Colonic mucosa (tissue), 4 donors: ENCODE measurements at regions not wholly inside any gene's neighbourhood (a gene's known extent, or its start where the extent isn't known, plus 50 kb on each side); places are given as distances from the start of the nearest gene placed in this dataset.

Experiments
- DNase-seq: peaks from one replicate; pipeline ENCODE4 v3.0.0-alpha.2; 2020
- H3K27ac ChIP-seq: fragments of 200-600 bp; one replicate; pipeline ENCODE4 v1.8.0; 2021
- H3K27me3 ChIP-seq: fragments of 200-600 bp; one replicate; pipeline ENCODE4 v1.8.0; 2021
- H3K36me3 ChIP-seq: fragments of 200-600 bp; one replicate; pipeline ENCODE4 v1.8.0; 2021
- H3K4me1 ChIP-seq: fragments of 200-600 bp; one replicate; pipeline ENCODE4 v1.8.0; 2021; ENCODE audit warnings: mild to moderate bottlenecking
- H3K4me3 ChIP-seq: fragments of 200-600 bp; one replicate; pipeline ENCODE4 v1.8.0; 2021
- H3K9ac ChIP-seq, 2 donors: one replicate each; pipeline ENCODE4 v1.7.0; 2013; ENCODE audit warnings: control low read depth in 2 of 2, low read depth in 2 of 2, low read length in 2 of 2
- H3K9me3 ChIP-seq: fragments of 200-600 bp; one replicate; pipeline ENCODE4 v1.8.0; 2021
- CTCF ChIP-seq: fragments of 200-600 bp; IDR thresholded peaks from one replicate; pipeline ENCODE4 v1.8.0; 2022; ENCODE audit warnings: antibody characterized with exemption, mild to moderate bottlenecking
- intact Hi-C: fragments of 100-400 bp; cut with DNase I; formaldehyde crosslinking; loops from one replicate; pipeline ENCODE4 v1.14.1; 2022
- donor health status: healthy.
- donor health status: DM: no; HTN: no; CAD: no.
- donor health status: DM: no; HTN: no; CAD: no.

GRCh38 chr2:71891719-71892422 lies 255.8 kb downstream of the CYP26B1 start:
- no peak overlapping the region for H3K9ac ChIP-seq
- H3K36me3 ChIP-seq, result no peaks in the 10 kb centered on the region
- DNase-seq, result no peak
- H3K27ac ChIP-seq, result no peak overlapping the region
- H3K27me3 ChIP-seq, result no peaks in the 10 kb centered on the region
- H3K4me1 ChIP-seq, result no peaks in the 10 kb centered on the region
- intact Hi-C loops, result no loop called here
- H3K4me3 ChIP-seq, result no peak overlapping the region
- H3K9me3 ChIP-seq, result no peaks in the 10 kb centered on the region
- no peak for TF ChIP-seq CTCF

GRCh38 chr2:71891155-71891554 lies 256.5 kb downstream of the CYP26B1 start:
- no peak overlapping the region for H3K9ac ChIP-seq
- intact Hi-C loops, result no loop called here
- H3K36me3 ChIP-seq, result no peaks in the 10 kb centered on the region
- DNase-seq, result no peak
- no peaks in the 10 kb centered on the region for H3K9me3 ChIP-seq
- no peaks in the 10 kb centered on the region for H3K27me3 ChIP-seq
- H3K4me3 ChIP-seq, result no peak overlapping the region
- no peaks in the 10 kb centered on the region for H3K4me1 ChIP-seq
- H3K27ac ChIP-seq, result no peak overlapping the region
- no peak for TF ChIP-seq CTCF

- H3K27me3 ChIP-seq, result no peaks in the 10 kb centered on the region
- H3K9me3 ChIP-seq, result no peaks in the 10 kb centered on the region
- no peaks in the 10 kb centered on the region for H3K4me1 ChIP-seq
- intact Hi-C loops, result no loop called here
- H3K9ac ChIP-seq, result no peak overlapping the region
- no peaks in the 10 kb centered on the region for H3K36me3 ChIP-seq
- H3K27ac ChIP-seq, result no peak overlapping the region
- DNase-seq, result no peak
- no peak for TF ChIP-seq CTCF
- no peak overlapping the region for H3K4me3 ChIP-seq
These were observed 257.6 kb downstream of the CYP26B1 start for GRCh38 chr2:71889759-71890684.

GRCh38 chr2:71888751-71889445 lies 258.8 kb downstream of the CYP26B1 start:
- Histone ChIP-seq H3K27me3 (no peaks in the 10 kb centered on the region), H3K9ac (no peak overlapping the region), H3K9me3 (no peaks in the 10 kb centered on the region), H3K36me3 (no peaks in the 10 kb centered on the region), H3K27ac (no peak overlapping the region), H3K4me1 (no peaks in the 10 kb centered on the region), H3K4me3 (no peak overlapping the region)
- intact Hi-C loops, result no loop called here
- no peak for DNase-seq
- no peak for TF ChIP-seq CTCF

- Histone ChIP-seq H3K9ac (no peak overlapping the region), H3K27ac (no peak overlapping the region), H3K27me3 (no peaks in the 10 kb centered on the region), H3K4me1 (no peaks in the 10 kb centered on the region), H3K4me3 (no peak overlapping the region), H3K9me3 (no peaks in the 10 kb centered on the region), H3K36me3 (no peaks in the 10 kb centered on the region)
- no peak for TF ChIP-seq CTCF
- no peak for DNase-seq
- intact Hi-C loops, result no loop called here
These were observed 260.5 kb downstream of the CYP26B1 start for GRCh38 chr2:71887196-71887595.
